Tibial nerve (tissue), 4 donors: ENCODE measurements at regions not wholly inside any gene's neighbourhood (a gene's known extent, or its start where the extent isn't known, plus 50 kb on each side); places are given as distances from the start of the nearest gene placed in this dataset.

Experiments
- CTCF ChIP-seq, 5 experiments: fragments of 200-600 bp in 3 of 5; fragments of 450-650 bp in 2 of 5; sonication (generic) in 3 of 5; IDR thresholded peaks; one replicate each; pipeline ENCODE4 v1.5.1; 2016 to 2019; ENCODE audit warnings: antibody characterized with exemption in 5 of 5, mild to moderate bottlenecking in 3 of 5, moderate library complexity in 2 of 5
- EP300 ChIP-seq, 2 donors: sonication (generic); formaldehyde crosslinking; IDR thresholded peaks; one replicate each; pipeline ENCODE4 v1.6.1; 2017; ENCODE audit warnings: antibody characterized with exemption in 2 of 2, mild to moderate bottlenecking in 1 of 2
- POLR2A ChIP-seq, 2 donors: fragments of 450-650 bp; IDR thresholded peaks; one replicate each; pipeline ENCODE4 v1.6.1; 2017; ENCODE audit warnings: antibody characterized with exemption in 2 of 2, mild to moderate bottlenecking in 2 of 2, moderate library complexity in 2 of 2

DNA sequence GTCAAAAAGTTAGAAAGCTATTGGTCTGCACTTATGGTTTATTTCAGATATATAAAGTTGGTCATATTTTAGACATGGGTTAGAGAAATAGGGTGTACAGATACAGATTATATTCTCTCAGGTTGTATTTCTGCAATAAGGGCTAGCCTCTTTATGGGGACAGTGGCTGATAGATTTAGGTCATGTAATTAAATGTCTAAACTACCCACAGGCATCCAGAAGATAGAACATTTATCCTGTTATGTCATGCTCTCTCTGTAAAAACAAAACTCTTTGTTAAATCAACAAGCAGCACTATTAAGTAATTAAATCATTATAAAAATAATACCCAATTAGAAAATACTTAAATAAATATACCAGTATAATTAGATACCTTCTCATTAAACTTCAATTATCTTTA is 612.6 kb upstream of the CITED2 start:
- TF ChIP-seq CTCF (IDR thresholded peaks at IDR 0.05) (no peak), EP300 (IDR thresholded peaks at IDR 0.05) (no peak), POLR2A (IDR thresholded peaks at IDR 0.05) (no peak)
